ENCODE measurements at regions not wholly inside any gene's neighbourhood (a gene's known extent, or its start where the extent isn't known, plus 50 kb on each side); places are given as distances from the start of the nearest gene placed in this dataset.

GRCh38 chr2:129929321-129930290, 49.9 kb upstream of the RAB6C start:
- no peak for DNase-seq (ENCODE audit: extremely low read depth in 1 of 11, low read depth in 9 of 11, low spot score in 4 of 11)
